Colonic mucosa (tissue), 4 donors: ENCODE measurements at regions not wholly inside any gene's neighbourhood (a gene's known extent, or its start where the extent isn't known, plus 50 kb on each side); places are given as distances from the start of the nearest gene placed in this dataset.

ENCODE experiments used
- DNase-seq: peaks from one replicate; pipeline ENCODE4 v3.0.0-alpha.2; 2020
- H3K27ac ChIP-seq: fragments of 200-600 bp; one replicate; pipeline ENCODE4 v1.8.0; 2021
- H3K27me3 ChIP-seq: fragments of 200-600 bp; one replicate; pipeline ENCODE4 v1.8.0; 2021
- H3K36me3 ChIP-seq: fragments of 200-600 bp; one replicate; pipeline ENCODE4 v1.8.0; 2021
- H3K4me1 ChIP-seq: fragments of 200-600 bp; one replicate; pipeline ENCODE4 v1.8.0; 2021; ENCODE audit warnings: mild to moderate bottlenecking
- H3K4me3 ChIP-seq: fragments of 200-600 bp; one replicate; pipeline ENCODE4 v1.8.0; 2021
- H3K9ac ChIP-seq, 2 donors: one replicate each; pipeline ENCODE4 v1.7.0; 2013; ENCODE audit warnings: control low read depth in 2 of 2, low read depth in 2 of 2, low read length in 2 of 2
- H3K9me3 ChIP-seq: fragments of 200-600 bp; one replicate; pipeline ENCODE4 v1.8.0; 2021
- CTCF ChIP-seq: fragments of 200-600 bp; IDR thresholded peaks from one replicate; pipeline ENCODE4 v1.8.0; 2022; ENCODE audit warnings: antibody characterized with exemption, mild to moderate bottlenecking
- intact Hi-C: fragments of 100-400 bp; cut with DNase I; formaldehyde crosslinking; loops from one replicate; pipeline ENCODE4 v1.14.1; 2022
- donor health status: healthy.
- donor health status: DM: no; HTN: no; CAD: no.
- donor health status: DM: no; HTN: no; CAD: no.

- intact Hi-C loops, result no loop called here
- no peaks in the 10 kb centered on the region for H3K9me3 ChIP-seq
Observed at GRCh38 chr11:116543911-116544475, 228.8 kb downstream of the BUD13 start.

GRCh38 chr11:116543099-116543498, 229.7 kb downstream of the BUD13 start:
- no peak overlapping the region for H3K9ac ChIP-seq
- H3K9me3 ChIP-seq, result no peaks in the 10 kb centered on the region
- DNase-seq, result no peak
- H3K27ac ChIP-seq, result no peak overlapping the region
- H3K4me3 ChIP-seq, result no peak overlapping the region
- H3K4me1 ChIP-seq, result no peaks in the 10 kb centered on the region
- TF ChIP-seq CTCF, result no peak
- no peaks in the 10 kb centered on the region for H3K27me3 ChIP-seq
- intact Hi-C loops, result no loop called here
- H3K36me3 ChIP-seq, result no peaks in the 10 kb centered on the region

More at GRCh38 chr11:116543911-116544475, 228.8 kb downstream of the BUD13 start:
- no peak for DNase-seq
- no peak for TF ChIP-seq CTCF
- Histone ChIP-seq H3K9ac (no peak overlapping the region), H3K27ac (no peak overlapping the region), H3K4me3 (no peak overlapping the region), H3K27me3 (no peaks in the 10 kb centered on the region), H3K36me3 (no peaks in the 10 kb centered on the region), H3K4me1 (no peaks in the 10 kb centered on the region)

GRCh38 chr11:116542406-116542805, 230.4 kb downstream of the BUD13 start:
- H3K9ac ChIP-seq, result no peak overlapping the region
- H3K27ac ChIP-seq, result no peak overlapping the region
- no peaks in the 10 kb centered on the region for H3K27me3 ChIP-seq
- no peak overlapping the region for H3K4me3 ChIP-seq
- no peak for TF ChIP-seq CTCF
- DNase-seq, result no peak
- H3K4me1 ChIP-seq, result no peaks in the 10 kb centered on the region
- intact Hi-C loops, result no loop called here
- no peaks in the 10 kb centered on the region for H3K36me3 ChIP-seq
- H3K9me3 ChIP-seq, result no peaks in the 10 kb centered on the region

- Histone ChIP-seq H3K36me3 (no peaks in the 10 kb centered on the region), H3K4me3 (no peak overlapping the region), H3K9ac (no peak overlapping the region), H3K27me3 (no peaks in the 10 kb centered on the region), H3K9me3 (no peaks in the 10 kb centered on the region), H3K4me1 (no peaks in the 10 kb centered on the region), H3K27ac (no peak overlapping the region)
- DNase-seq, result no peak
- no peak for TF ChIP-seq CTCF
- intact Hi-C loops, result no loop called here
Observed at GRCh38 chr11:116541460-116541859, 231.3 kb downstream of the BUD13 start.

GRCh38 chr11:116540645-116541304, 232.0 kb downstream of the BUD13 start:
- no peak overlapping the region for H3K4me3 ChIP-seq
- no peaks in the 10 kb centered on the region for H3K36me3 ChIP-seq
- no peak overlapping the region for H3K9ac ChIP-seq
- intact Hi-C loops, result no loop called here
- no peaks in the 10 kb centered on the region for H3K9me3 ChIP-seq
- H3K27ac ChIP-seq, result no peak overlapping the region
- H3K4me1 ChIP-seq, result no peaks in the 10 kb centered on the region
- no peaks in the 10 kb centered on the region for H3K27me3 ChIP-seq
- no peak for TF ChIP-seq CTCF
- no peak for DNase-seq
